ENCODE measurements at regions not wholly inside any gene's neighbourhood (a gene's known extent, or its start where the extent isn't known, plus 50 kb on each side); places are given as distances from the start of the nearest gene placed in this dataset.

GRCh38 chr20:19121916-19122315 is 90.5 kb upstream of the SLC24A3 start:
- no peaks in the 10 kb centered on the region for H3F3A ChIP-seq (ENCODE audit: insufficient read depth, low read length, poor library complexity, severe bottlenecking)
- no peak overlapping the region for H3K4me3 ChIP-seq (ENCODE audit: low read length)
- H3K9me2 ChIP-seq (ENCODE audit: insufficient read depth, low read length): no peaks in the 10 kb centered on the region
- no peak overlapping the region for H3K9ac ChIP-seq (ENCODE audit: low read length)
- no peaks in the 10 kb centered on the region for H3K79me2 ChIP-seq (replicated peaks; ENCODE audit: insufficient read depth, low read length)
- H3K9me3 ChIP-seq (ENCODE audit: low read length): no peaks in the 10 kb centered on the region
- H3K4me2 ChIP-seq (ENCODE audit: low read length): no peak overlapping the region
- H4K20me1 ChIP-seq (ENCODE audit: insufficient read depth): no peaks in the 10 kb centered on the region
- TF ChIP-seq POLR2AphosphoS5 (IDR thresholded peaks at IDR 0.05) (no peak), EP300 (conservative IDR thresholded peaks at IDR 0.05; ENCODE audit: poor library complexity, severe bottlenecking) (no peak), RAD21 (conservative IDR thresholded peaks at IDR 0.05) (no peak), TAF1 (IDR thresholded peaks at IDR 0.05; ENCODE audit: low read depth) (no peak), EZH2 (IDR thresholded peaks at IDR 0.05; ENCODE audit: borderline replicate concordance, insufficient read depth, low read length, poor library complexity, severe bottlenecking) (no peak), MXI1 (conservative IDR thresholded peaks at IDR 0.05; ENCODE audit: poor library complexity, severe bottlenecking) (no peak), SMC3 (conservative IDR thresholded peaks at IDR 0.05; ENCODE audit: poor library complexity) (no peak)
- TF ChIP-seq, protein P1, sequence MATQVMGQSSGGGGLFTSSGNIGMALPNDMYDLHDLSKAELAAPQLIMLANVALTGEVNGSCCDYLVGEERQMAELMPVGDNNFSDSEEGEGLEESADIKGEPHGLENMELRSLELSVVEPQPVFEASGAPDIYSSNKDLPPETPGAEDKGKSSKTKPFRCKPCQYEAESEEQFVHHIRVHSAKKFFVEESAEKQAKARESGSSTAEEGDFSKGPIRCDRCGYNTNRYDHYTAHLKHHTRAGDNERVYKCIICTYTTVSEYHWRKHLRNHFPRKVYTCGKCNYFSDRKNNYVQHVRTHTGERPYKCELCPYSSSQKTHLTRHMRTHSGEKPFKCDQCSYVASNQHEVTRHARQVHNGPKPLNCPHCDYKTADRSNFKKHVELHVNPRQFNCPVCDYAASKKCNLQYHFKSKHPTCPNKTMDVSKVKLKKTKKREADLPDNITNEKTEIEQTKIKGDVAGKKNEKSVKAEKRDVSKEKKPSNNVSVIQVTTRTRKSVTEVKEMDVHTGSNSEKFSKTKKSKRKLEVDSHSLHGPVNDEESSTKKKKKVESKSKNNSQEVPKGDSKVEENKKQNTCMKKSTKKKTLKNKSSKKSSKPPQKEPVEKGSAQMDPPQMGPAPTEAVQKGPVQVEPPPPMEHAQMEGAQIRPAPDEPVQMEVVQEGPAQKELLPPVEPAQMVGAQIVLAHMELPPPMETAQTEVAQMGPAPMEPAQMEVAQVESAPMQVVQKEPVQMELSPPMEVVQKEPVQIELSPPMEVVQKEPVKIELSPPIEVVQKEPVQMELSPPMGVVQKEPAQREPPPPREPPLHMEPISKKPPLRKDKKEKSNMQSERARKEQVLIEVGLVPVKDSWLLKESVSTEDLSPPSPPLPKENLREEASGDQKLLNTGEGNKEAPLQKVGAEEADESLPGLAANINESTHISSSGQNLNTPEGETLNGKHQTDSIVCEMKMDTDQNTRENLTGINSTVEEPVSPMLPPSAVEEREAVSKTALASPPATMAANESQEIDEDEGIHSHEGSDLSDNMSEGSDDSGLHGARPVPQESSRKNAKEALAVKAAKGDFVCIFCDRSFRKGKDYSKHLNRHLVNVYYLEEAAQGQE (IDR thresholded peaks at IDR 0.05; ENCODE audit: borderline replicate concordance): no peak
- TF ChIP-seq, protein P2, sequence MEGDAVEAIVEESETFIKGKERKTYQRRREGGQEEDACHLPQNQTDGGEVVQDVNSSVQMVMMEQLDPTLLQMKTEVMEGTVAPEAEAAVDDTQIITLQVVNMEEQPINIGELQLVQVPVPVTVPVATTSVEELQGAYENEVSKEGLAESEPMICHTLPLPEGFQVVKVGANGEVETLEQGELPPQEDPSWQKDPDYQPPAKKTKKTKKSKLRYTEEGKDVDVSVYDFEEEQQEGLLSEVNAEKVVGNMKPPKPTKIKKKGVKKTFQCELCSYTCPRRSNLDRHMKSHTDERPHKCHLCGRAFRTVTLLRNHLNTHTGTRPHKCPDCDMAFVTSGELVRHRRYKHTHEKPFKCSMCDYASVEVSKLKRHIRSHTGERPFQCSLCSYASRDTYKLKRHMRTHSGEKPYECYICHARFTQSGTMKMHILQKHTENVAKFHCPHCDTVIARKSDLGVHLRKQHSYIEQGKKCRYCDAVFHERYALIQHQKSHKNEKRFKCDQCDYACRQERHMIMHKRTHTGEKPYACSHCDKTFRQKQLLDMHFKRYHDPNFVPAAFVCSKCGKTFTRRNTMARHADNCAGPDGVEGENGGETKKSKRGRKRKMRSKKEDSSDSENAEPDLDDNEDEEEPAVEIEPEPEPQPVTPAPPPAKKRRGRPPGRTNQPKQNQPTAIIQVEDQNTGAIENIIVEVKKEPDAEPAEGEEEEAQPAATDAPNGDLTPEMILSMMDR (IDR thresholded peaks at IDR 0.05; ENCODE audit: poor library complexity, severe bottlenecking): no peak
- no peaks in the 10 kb centered on the region for H3K27me3 ChIP-seq (ENCODE audit: insufficient read depth, low read depth, low read length)
- no peaks in the 10 kb centered on the region for H3K36me3 ChIP-seq (ENCODE audit: insufficient read depth, low read length)
- H3K27ac ChIP-seq (ENCODE audit: low read length): no peak overlapping the region
- H2AFZ ChIP-seq (ENCODE audit: low read depth, low read length): no peak overlapping the region

DNA sequence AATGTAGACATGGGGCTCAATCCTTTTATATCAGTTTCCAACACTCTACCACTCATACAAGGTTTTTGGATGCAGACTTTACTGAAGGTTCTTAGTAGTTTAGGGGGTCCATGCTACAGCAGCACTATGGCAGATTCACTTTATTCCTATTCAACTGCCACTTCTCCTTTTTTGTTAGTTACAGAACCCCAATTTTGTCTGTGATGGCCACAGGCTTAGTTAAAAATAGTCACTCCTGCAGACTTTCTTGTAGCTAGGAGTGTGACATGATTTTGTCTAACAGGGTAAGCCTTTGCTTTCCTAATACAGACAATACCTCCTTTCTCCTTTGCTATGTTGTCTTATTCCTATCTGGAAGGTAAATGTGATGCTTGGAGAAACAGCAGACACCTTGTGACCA is 90.0 kb upstream of the SLC24A3 start:
- H4K20me1 ChIP-seq (ENCODE audit: insufficient read depth): no peaks in the 10 kb centered on the region
- H3K27ac ChIP-seq (ENCODE audit: low read length): no peak overlapping the region
- H3K9ac ChIP-seq (ENCODE audit: low read length): no peak overlapping the region
- H3K36me3 ChIP-seq (ENCODE audit: insufficient read depth, low read length): no peaks in the 10 kb centered on the region
- TF ChIP-seq, protein P2 (IDR thresholded peaks at IDR 0.05; ENCODE audit: poor library complexity, severe bottlenecking): no peak
- TF ChIP-seq MXI1 (conservative IDR thresholded peaks at IDR 0.05; ENCODE audit: poor library complexity, severe bottlenecking) (no peak), RAD21 (conservative IDR thresholded peaks at IDR 0.05) (no peak), TAF1 (IDR thresholded peaks at IDR 0.05; ENCODE audit: low read depth) (no peak), SMC3 (conservative IDR thresholded peaks at IDR 0.05; ENCODE audit: poor library complexity) (no peak), EZH2 (IDR thresholded peaks at IDR 0.05; ENCODE audit: borderline replicate concordance, insufficient read depth, low read length, poor library complexity, severe bottlenecking) (no peak), POLR2AphosphoS5 (IDR thresholded peaks at IDR 0.05) (no peak), EP300 (conservative IDR thresholded peaks at IDR 0.05; ENCODE audit: poor library complexity, severe bottlenecking) (no peak)
- TF ChIP-seq, protein P1 (IDR thresholded peaks at IDR 0.05; ENCODE audit: borderline replicate concordance): no peak
- no peak overlapping the region for H3K4me3 ChIP-seq (ENCODE audit: low read length)
- no peaks in the 10 kb centered on the region for H3K27me3 ChIP-seq (ENCODE audit: insufficient read depth, low read depth, low read length)
- H3K9me3 ChIP-seq (ENCODE audit: low read length): no peaks in the 10 kb centered on the region
- H2AFZ ChIP-seq (ENCODE audit: low read depth, low read length): no peak overlapping the region
- H3K79me2 ChIP-seq (replicated peaks; ENCODE audit: insufficient read depth, low read length): no peaks in the 10 kb centered on the region
- H3F3A ChIP-seq (ENCODE audit: insufficient read depth, low read length, poor library complexity, severe bottlenecking): no peaks in the 10 kb centered on the region
- H3K9me2 ChIP-seq (ENCODE audit: insufficient read depth, low read length): no peaks in the 10 kb centered on the region
- no peak overlapping the region for H3K4me2 ChIP-seq (ENCODE audit: low read length)

Measured in neural cell (in vitro differentiated cells).